Right renal pelvis (tissue), 4 donors: ENCODE measurements at regions not wholly inside any gene's neighbourhood (a gene's known extent, or its start where the extent isn't known, plus 50 kb on each side); places are given as distances from the start of the nearest gene placed in this dataset.

Experiments used
- DNase-seq, 4 donors: peaks; one replicate each; pipeline ENCODE4 v3.0.0-alpha.2; 2013; ENCODE audit warnings: low read depth in 4 of 4, low spot score in 3 of 4, missing footprints in 1 of 4

DNA sequence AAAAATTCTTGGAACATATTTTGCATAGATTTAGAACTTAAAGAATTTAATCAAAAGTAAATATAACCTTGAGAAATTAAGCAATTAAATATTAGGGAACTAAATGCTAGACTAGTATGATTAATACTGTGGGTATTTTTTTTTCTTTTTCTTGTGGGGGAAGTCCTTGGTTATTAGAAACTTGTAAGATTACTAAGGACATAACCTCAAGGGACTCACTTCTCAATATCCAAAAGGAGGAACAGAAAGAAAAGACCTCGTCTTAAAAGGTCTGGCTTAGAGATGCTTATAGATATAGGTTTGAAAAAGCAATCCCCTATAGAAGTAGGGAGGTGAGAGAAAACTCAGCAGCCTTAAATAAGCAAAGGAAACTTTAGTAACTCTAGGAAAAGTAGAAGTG is 368.5 kb downstream of the INSC start:
- no peak for DNase-seq

DNA sequence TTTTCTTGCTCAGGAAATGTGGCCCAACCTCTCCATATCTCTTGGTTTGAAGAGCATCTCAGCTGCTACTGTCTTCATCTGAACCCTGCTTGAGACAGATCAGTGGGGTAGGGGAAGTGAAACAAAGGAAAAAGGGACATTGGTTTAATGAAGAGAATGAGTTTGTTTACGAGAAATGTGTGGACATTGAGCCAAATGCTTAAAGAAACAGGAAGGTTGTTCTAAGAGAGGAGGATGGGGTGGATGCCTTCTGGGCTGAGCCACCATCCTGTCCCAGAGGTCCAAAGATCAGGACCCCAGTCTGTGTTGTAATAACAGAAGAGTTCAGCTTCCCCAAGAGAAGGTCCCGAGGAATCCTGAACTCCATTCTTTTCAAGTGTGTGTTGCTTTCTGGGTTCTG is 369.7 kb downstream of the INSC start:
- no peak for DNase-seq

GRCh38 chr11:15485432-15485831 is 370.7 kb downstream of the INSC start:
- no peak for DNase-seq

DNA sequence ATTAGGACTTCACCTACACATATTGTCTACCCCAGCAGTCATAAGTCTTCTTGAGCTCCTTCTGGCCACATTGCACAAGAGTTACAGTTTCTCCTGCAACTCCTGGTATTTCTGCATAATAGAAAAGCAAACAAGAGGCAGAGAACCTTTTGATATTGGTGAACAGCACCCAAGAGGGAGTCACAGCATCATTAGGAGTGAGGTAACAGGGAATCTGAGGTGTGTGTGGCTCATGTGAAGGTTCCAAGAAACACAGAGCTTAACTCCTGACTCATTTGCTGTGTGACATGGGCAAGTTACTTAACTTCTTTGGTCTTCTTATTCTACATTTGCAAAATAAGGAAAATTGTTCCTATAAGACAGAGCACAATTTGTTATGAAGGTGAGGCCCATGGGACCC is 374.6 kb downstream of the INSC start:
- DNase-seq = no peak

- DNase-seq = no peak
These were observed 375.8 kb downstream of the INSC start for GRCh38 chr11:15490535-15490934.

DNA sequence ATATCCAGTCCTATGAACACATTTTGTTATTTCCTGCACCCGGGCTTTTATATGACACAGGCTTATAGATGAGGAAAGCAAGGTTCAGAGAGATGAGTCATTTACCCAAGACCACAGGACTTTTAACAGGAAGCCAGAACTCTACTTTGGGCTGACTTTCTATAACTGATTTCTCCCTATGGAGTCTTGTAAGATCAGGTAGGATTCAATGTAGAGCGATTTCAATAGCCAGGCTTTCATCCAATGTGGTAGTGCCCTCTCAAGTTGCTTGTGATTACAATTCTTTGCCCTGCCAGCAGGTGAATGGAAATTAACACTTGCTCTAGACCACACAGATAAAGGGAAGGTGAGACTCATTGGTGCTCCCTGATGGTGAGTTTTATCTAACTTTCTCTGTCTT is 378.3 kb downstream of the INSC start:
- DNase-seq = no peak

DNA sequence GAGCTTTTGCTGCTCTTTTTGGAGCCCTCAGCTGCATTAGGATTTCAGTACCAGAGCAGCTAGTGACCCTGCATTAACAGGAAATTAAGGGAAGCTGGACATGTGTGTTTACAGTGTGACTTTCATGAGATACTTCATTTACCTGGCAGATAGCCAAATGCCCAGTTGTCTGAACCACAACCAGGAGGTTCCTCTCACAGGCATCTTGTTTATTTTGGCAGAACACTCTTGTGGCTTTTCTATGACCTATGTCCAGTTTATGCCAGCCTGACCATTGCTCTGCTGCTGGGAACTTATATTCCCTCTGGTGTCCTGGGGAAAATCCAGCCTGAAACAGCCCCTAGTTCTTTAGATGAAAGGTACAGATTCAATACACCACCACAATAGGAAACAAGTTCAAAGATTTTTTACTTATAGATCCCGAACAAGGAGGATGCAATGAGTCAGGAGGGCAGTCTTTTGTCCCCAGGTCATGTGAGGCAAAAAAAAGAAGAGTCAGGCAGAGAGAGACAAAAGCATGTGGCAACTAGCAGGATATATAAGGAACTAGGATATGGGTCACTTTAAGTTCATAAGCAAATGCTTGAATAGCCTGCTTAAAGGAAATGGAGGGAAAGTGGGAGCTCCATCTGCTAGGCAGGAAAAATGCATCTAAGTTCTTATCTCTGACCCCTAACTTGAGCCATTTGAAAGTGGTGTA is 379.3 kb downstream of the INSC start:
- DNase-seq = no peak

GRCh38 chr11:15494740-15495139 is 380.0 kb downstream of the INSC start:
- DNase-seq = no peak

DNA sequence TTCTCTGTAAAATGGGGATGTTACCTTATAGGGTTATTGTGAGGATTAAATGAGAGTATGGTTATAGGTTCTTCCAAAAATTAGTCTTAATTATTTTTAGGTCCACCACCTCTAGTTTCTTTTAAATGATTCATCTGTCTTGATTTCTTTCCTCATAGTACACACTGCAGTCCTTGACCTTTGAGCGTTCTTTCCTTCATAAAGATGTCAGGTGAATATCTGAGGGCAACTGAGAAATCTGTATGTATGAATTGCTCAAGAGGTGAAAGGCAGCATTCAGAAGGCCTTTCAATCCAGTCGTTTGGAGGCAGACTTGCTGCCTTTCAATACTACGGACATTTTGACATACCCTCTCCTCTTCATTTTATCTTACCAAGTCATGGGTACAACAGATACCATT is 380.7 kb downstream of the INSC start:
- DNase-seq = no peak

DNA sequence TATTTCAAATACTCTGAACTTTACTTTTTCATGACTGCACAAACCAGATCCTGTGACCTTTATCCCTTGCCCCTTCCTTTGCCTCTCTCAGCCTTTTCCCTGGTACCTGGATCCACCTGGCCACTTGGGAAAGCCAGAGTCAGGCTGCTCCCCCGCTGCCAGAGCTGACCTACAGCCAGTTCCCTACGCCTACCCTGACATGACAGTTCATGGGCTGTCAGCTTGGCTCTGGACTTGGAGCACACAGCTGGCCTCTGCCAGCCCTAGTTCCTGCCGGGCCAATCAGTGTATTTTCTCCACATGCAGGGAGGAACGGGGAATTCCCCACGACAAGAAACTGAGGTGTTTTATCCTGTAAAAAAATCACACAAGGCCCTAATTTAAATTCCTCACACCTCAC is 382.6 kb downstream of the INSC start:
- no peak for DNase-seq

- no peak for DNase-seq
These were observed 385.0 kb downstream of the INSC start for GRCh38 chr11:15499674-15500073.

GRCh38 chr11:15500643-15501042 is 385.9 kb downstream of the INSC start:
- DNase-seq = no peak

DNA sequence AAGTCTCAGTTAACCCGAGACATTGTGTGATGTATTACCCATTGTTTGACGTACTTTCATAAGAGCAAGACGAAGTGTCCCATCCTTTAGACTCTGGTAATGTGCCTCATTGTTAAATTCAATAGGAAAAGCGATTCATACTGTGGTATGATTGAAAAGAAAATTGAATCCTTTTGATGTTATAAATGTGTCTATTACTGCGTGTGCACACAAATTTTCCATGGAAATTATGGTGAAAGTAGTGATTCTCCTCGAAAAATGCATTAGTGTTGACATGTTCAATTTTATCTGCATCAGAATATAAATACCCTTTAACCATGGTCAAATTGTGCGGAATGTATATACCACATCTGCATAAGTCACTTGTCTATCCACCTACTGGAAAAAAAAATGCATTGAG is 386.8 kb downstream of the INSC start:
- DNase-seq = no peak

DNA sequence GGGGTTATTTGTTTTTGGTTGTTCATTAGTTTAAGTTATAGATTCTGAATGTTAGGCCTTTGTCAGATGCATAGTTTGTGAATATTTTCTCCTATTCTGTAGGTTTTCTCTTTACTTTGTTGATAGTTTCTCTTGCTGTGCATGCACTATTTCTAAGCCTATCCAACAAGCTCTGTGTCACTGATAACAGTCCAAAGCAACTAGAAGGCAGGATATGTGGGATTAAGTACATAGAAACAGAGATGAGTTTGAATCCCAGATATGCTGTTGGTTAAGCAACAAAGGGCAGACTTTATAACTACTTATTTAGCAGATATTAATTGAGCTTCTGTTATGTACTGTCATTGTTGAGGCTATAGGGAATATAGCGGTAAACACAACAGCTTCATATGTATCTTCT is 390.4 kb downstream of the INSC start:
- DNase-seq = no peak

DNA sequence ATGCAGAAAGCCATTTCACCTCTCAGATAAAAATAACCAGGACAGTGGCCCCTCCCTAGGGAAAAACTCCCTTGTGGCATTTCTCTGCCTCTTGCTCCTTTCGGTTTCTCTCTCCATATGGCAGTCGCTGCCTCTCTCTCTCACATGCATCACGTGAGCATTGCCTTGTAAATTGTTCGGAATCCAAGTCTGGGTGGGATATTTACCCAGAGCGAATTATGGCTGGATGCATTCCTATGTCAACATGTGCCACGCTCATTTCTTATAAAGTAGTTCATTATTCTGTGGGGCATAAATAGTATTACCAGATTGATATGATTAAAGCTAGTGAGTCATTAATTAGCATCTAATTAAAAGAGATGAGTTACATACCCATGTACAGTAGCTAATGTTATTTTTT is 392.9 kb downstream of the INSC start:
- no peak for DNase-seq

GRCh38 chr11:15509082-15509481 is 394.4 kb downstream of the INSC start:
- no peak for DNase-seq

DNA sequence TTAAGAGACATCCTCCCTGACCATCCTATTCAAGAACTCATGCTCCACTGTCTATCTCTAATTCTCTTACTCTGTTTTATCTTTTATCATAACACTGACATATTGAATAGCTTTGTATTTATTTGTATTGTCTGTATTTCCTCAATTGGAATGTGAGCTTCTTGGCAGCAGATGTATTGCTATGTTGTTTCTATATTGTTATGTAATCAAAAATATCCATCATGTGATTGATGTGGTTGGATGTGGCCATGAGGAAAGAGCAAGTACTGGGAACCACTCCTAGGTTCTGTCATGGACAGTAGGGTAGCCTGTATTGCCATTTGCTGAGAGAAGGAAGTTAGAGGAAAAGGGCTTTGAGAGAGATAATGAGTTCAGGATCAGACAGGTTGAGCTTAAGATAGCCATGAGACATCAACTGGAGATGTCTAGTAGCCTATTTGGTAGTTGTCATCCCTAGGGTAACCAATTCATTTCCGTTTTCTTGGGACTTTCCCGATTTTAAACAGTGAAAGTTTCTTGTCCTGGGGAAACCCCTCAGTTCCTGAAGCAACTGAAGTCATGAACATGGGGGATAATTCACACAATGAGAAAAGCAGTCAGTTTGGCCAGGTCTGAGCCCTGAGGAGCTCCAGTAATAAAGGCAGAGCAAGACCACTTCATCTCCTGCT is 404.5 kb downstream of the INSC start:
- no peak for DNase-seq

DNA sequence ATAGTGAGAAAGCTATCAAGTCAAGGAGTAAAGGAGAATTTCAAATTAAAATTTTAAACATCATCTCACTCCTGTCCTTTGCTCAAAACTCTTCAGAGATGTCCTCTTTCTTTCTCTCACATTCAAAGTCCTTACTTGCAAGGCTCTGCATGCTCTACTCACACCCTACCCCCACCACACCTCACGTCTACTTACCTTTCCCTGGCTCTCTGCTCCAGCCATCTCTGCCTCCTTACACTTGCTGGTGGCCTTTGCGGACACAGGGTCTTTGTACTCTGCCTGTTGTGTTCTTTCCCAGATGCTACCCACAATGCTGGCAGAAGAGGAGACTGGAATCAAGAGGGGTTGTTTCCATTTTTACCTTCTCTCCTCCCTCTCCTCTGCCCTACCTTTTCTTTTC is 405.2 kb downstream of the INSC start:
- DNase-seq = no peak

GRCh38 chr11:15523543-15523942 is 408.8 kb downstream of the INSC start:
- DNase-seq = no peak

DNA sequence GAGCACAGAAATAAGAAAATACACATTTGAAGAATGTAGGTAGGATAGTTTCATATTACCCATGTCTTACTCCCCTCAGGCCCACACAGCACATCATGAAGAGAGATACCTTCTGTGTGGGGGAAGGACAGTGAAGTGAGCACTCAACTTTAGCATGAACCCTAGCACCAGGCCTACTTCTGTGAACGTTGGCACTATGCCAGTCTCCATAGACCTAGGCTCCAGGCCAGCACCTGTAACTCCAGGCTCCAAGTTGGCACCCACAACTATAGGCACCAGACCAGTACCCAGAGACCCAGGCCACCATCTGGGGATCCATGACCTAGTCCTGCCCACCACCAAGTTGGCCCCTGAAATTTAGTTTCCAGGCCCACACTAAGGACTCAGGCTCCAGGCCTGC is 410.9 kb downstream of the INSC start:
- no peak for DNase-seq

- no peak for DNase-seq
These were observed 411.3 kb downstream of the INSC start for GRCh38 chr11:15526032-15526431.

- no peak for DNase-seq
These were observed 412.2 kb downstream of the INSC start for GRCh38 chr11:15526859-15527450.
